GM18909 (cell line): ENCODE measurements at regions not wholly inside any gene's neighbourhood (a gene's known extent, or its start where the extent isn't known, plus 50 kb on each side); places are given as distances from the start of the nearest gene placed in this dataset.
"Not testable (repeated sequence)": the region's sequence is repeated elsewhere in the genome, so short reads cannot be mapped to it uniquely, and the experiment has no call there.

Experiments
- ATAC-seq: cut with Tn5 transposase; IDR thresholded peaks from one replicate; pipeline ENCODE4 v1.9.1; 2021; ENCODE audit warnings: mild to moderate bottlenecking; ENCODE audit not compliant: unreplicated experiment, poor library complexity

DNA sequence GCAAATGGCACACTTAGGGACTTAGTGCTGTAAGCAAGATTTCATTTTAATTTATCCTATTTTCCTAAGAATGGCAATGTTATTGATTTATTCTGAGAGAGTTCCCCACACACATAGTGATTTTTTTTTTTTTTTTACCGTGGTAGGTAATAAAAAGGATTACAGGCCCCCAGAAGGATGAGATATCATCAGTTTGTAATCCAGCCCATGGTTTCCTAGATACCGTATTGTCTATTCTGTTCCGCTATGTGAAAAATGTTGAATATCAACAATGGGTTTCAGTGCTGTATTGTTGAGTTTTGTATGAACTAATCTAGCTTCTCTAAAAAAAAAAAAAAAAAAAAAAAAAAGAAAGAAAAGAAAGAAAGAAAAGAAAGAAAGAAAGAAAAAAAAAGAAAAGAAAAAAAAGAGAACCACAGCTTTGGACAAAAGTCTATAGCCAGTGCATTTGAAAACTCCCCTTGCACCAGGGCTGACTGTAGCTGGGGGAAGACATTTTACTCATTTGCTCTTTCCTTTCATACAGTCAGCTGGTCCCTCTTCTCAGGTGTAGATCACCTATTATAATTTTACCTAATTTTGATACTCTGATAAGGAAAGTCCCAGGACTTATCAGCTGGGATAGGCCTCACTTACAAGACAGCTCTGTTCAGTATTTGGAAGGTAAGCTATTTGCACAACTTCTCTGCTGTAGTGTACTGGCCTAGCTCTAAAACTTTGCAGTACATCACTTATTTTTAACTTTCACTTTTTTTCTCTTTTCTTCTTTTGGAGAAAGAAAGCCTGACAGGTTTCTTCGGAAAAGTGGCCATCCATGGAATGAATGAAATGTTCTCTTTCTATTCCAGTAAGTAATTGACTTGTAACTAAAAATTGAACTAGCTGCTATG lies 101.4 kb upstream of the SOX2 start:
- ATAC-seq, result no peak

DNA sequence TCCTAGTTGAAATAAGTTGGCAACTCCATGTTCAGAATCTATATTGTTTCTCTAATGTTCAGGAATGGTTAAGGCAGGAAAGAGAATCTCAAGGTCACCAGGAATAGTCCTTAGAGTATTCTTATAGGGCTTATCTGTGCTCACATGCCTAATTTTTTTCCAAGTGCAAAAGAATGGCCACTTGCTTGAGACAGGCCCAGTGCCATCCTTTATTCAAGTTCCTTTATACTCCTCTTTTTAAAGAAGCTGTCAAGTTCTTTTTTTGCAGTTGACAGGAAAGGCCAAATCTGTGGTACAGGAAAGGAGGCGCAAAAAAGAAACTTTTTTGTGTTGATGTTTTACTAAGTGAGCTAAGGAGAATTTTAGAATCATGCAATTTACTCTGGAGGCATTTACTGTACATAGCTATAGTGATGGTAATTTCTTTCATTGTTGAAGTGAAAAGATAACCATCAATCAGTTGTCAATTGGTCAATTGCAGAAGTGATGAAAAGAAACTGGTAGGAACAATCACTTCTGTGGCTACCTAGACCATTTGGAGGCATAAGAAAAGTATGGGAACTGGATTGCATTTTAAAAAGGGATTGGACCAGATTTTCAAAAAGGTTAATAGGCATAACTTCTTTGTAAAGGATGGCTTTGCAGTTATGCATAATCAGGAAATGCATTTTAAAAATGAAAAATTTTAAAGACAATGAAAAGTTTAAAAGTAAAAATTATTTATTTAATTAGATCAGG lies 102.5 kb upstream of the SOX2 start:
- no peak for ATAC-seq

DNA sequence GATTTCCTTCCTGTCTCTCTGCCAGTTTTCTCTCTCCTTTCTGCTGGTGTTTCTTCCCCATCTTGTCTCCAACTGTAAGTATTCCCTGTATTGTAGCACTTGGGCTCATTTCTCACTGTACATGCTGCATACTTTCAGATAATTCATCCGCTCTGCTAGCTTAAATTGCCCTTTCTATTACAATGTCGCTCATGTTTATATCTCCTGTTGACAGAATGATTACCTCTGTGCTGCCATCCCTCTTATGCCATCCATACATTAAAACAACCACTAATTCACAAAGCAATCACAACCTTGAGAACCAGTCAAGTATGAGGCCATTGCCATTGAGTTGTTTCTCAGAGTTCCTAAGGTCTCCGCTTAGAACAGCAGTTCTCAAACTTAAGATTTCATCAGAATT lies 107.5 kb upstream of the SOX2 start:
- no peak for ATAC-seq

DNA sequence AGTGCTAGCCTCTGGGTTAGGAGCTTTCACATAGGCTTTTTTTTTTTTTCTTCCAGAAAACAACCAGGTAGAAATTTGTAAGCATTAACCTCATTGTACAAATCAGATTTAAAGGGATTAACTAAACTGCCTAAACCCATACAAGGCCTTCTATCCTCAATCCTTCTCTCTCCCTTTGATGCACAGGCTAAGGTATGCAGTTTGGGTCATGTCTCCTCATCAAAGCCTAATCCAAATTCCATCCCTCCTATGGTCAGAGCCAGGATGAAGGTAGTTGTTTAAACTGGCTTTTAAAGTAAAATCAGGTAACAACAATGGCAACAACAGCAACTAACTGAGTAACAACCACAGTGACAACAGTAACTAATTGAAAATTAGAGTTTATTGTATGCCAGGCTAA lies 115.6 kb upstream of the SOX2 start:
- no peak for ATAC-seq

DNA sequence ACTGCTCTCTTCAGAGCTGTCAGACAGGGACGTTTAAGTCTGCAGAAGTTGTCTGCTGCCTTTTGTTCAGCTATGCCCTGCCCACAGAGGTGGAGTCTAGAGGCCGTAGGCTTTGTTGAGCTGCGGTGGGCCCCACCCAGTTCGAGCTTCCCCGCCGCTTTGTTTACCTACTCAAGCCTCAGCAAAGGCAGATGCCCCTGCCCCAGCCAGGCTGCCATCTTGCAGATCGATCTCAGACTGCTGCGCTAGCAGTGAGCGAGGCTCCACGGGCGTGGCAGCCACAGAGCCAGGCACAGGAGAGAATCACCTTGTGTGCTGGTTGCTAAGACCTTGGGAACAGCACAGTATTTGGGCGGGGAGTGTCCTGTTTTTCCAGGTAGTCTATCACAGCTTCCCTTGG lies 120.8 kb upstream of the SOX2 start:
- not testable (repeated sequence) for ATAC-seq

DNA sequence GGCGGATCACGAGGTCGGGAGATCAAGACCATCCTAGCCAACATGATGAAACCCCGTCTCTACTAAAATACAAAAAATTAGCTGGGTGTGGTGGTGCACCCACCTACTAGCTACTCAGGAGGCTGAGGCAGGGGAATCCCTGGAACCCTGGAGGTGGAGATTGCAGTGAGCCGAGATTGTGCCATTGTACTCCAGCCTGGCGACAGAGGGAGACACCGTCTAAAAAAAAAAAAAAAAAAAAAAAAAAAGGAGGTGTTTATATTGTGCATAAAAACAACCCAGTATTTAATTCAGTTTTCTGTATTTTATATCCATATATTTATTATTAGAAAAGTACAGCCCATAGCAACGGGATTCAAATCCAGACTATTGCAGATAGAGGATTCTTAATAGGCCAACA lies 129.1 kb upstream of the SOX2 start:
- ATAC-seq, result no peak

DNA sequence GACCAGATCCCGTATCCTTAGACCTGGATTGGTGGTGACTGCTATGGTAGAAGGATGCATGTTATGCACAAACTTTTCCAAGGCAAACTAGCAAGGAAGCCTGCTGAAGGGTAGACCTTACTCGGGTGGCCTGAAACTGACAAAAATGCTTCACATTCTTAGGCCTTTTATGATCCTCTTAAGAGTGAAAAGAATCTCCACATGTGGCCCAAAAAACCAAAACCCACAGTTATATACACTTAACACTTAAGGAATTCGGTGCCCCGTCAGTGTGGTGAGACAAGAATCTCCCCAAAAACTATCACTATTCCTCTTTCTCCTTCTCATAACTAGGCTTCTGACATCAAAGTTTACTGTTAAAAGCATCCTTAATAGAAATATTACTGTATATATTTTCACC lies 130.1 kb upstream of the SOX2 start:
- ATAC-seq, result no peak

DNA sequence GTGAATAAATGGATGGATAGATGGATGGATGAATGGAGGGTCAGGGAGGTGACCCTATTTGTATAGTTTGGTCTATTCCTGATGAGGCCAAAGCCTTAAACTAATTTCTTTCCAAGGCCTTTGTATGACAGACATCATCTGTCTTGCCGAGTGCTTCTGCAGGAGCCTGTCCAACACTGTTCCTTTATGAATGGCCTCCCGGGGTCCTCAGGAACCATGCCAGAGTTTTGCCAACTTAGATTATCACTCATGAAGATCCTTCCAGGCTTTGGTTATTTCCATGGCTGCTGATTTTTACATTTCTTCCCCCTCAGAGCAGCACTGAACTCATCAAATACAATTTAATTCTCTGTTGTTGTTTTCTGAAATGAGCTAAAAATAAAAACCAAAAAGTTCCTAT lies 133.0 kb upstream of the SOX2 start:
- ATAC-seq, result no peak

DNA sequence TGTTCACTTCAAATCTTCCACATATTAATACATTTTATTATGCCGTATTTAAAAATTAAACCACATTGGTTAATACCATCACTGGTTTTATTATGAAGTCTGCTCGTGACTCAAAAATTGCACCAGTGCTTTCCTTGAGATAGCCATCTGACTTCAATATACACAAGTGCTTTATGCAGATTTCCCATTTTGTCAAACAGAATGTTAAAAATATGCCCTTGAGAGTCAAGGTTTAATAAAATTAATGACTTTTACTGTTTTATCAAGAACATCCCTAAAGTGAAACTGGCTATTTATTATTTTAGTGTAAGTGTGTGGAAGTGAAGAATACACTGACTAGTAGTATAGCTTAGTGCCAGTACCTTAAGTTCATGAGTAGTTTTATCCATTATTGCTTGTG lies 139.3 kb upstream of the SOX2 start:
- ATAC-seq, result no peak

DNA sequence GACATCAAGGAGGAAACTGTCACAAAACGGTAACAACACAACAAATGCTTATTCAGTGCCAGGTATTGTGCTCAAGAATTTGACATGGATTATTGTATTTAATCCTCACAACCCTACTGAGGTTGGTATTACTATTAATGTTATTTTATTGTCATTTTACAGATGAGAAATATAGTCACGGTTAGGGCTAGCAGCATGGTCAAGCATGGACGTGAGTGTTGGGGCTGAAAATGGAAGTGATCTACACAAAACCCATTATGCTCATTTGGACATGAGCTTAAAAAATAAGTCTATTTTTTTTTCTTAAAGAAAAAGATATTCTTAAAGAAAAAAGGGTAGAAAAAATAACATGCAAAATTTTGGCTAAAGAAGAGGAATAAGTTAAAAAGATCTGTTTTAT lies 141.3 kb upstream of the SOX2 start:
- no peak for ATAC-seq

DNA sequence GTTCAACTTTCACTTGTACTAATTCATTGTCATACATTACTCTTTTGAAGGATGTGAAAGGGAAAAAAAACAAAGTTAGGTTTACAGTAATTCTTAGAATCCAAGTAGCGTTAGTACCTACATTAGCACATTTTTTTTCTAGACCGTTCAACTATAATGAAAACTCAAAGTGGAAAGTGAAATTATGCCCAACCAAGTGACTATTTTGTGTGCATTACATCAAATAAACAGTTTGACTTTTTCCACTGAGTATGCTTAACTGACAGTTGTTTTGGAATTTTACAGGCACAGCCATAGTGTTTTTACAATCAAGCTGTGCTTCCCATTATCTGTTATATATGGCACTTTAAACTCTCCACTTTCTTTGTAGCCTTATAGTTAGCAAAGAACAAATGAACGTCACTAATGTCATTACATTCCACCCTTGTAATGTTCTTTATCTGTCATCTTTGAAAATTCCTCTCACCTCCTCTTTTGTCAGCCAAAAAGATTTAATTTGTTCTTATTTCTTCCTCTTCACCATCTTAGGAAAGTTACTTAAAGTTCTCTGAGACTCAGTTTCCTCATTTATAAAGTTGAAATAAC lies 142.3 kb upstream of the SOX2 start:
- no peak for ATAC-seq

DNA sequence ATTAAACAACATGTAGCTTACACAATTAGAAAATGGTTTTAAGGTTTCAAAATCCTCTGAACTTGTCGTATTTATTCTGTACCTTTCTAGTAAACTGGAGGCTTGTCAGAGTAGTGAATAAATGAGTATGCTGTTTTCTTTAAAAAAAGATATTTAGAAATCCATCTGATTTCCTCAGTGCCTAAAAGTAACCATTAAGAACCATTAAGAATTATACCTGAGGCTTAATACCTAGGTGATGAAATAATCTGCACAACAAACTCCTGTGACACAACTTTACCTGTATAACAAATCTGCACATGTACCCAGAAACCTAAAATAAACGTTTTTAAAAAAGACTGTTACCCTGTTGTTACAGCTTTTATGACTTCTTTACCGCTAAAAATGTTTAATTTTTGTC lies 143.0 kb upstream of the SOX2 start:
- no peak for ATAC-seq

DNA sequence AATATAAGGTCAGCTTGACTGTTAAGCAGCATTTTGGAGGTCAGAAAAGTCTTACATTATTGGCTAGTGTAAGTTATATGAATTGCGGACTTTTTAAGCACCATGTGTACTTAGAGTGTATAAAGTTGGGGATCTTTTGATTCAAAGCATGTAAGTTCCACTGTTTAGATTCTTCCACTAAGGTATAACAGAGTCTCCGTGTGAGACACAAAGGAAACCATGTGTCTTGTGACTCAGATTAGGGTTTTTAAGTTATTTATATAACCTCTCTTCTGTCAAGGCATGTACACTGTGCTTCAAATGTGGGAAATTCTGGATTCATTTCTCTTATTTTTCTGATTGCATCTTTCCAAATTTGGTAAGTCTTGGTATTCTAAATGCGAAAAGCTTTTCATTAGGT lies 143.5 kb upstream of the SOX2 start:
- ATAC-seq, result no peak

DNA sequence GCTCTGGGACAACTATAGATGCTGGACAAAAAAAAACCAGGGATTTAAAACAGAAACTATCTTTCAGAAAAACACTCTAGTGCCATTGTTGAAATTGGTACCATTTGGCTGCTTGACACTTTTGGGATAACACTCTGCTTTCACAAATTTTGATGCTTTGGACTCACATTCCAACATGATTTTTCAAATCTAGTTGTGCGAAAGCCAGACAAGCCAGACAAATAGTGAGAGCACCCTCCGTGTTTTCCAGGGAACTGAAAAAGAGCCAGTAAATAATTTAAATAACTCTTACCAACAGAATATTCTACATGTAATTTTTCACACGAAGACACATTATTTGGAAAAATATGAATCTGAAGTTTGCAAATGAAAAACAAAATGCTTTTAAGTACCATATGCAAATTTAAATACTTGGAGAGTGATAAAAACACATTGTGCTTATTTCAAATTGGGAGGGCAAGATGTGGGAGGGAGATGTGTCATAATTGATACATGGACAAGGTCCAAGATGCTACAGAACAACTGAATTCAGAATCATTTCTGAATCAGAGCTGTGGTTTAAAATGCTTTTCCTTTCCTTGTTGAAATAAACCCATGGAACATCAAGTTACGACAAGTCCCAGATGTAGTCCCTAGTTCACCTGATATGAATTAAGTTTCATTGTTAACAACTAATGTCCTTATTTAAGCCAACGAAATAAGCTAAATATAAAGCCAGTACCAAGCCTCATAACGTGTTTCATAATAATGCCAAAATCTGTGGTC lies 144.2 kb upstream of the SOX2 start:
- no peak for ATAC-seq

DNA sequence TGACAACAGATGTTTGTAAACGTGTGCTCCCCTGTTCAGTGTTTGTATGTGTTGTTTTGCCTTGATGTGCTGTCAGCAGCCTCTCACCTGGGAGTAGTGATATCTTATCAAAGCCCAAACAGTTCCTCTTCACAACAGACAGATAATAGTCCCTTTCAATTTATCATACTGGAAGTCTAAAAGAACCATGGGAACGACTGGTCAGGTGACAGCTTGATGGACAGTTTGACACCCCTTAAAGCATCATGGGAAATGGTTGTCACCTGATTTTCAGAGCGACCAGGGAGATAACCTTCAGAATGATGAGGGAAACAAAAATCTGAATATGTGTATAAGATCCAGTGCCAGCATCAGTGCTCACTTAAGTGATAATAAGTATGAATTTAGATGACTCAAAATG lies 146.3 kb upstream of the SOX2 start:
- no peak for ATAC-seq

DNA sequence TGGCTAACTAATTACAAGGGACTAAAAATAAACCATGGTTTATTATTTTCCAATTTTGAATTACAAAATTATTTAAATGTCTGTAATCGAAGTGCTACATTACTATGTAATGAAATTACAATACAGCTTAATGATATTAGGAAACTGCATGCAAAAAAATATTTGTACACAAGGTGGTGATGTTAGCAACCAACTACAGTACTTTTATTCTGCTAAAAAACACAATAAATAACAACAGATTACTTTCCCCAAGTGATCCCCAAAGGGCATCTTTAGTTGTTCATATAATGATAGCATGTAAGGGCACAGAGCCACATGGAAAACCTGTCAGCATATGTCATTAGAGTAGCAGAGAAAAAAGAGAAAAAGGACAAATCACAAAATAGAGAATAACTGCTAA lies 147.5 kb upstream of the SOX2 start:
- no peak for ATAC-seq

DNA sequence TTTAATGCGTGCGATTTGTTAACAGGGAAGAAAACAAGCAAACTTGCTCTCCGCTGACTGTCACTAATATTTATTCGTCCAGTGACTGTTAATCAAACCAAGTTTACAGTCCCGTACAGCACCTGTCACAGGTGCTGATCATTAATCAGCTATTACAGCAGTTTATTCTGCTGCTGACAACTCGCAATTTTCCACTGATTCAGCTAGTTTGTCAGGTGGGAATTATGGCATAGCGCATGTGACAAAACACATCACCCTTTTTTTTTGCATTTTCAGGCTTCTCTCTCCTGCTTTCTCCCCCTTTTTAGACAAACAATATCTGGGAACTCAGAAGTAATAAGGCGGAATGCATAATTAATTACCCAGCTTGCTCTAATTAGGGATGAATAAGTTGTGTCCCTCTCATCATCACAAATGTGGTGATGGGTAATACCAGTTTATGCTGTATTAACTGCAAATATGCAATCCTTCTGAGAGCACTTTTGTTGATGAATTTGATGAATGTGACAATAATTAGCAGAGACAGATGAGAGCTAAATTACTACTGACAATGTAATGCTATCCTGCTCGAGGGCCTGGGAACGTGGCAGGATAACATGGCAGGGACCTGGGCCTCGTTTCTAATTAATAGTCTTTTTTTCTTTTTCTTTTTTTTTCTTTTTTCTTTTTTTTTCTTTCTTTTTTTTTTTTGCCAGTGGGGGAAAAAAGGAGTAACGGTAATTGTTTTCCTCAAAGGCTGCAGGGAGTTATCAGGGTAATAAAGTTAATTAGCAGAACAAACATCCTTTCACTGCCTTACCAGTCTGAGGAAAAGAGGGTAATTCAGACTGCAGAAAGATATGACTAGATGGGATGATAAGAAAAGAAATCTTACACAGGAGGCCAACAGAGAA lies 150.3 kb upstream of the SOX2 start:
- no peak for ATAC-seq

DNA sequence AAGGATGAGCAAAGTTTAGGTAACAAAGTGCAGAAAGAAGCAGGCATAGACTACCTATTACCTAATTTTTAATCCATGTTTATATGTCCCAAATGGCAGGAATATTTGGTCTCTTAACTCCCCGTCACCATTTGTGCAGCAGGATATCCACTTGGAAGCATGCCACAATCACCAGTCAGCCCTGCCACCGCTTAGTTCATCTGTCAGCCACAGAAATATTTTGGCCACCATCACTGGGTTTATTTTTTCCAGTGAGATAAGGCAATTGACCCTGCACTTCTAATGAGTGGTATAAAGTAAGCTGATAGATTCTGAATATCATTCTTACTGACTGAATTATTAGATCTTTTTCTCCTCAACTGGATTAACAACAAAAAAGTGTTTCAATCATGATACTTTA lies 152.9 kb upstream of the SOX2 start:
- no peak for ATAC-seq

DNA sequence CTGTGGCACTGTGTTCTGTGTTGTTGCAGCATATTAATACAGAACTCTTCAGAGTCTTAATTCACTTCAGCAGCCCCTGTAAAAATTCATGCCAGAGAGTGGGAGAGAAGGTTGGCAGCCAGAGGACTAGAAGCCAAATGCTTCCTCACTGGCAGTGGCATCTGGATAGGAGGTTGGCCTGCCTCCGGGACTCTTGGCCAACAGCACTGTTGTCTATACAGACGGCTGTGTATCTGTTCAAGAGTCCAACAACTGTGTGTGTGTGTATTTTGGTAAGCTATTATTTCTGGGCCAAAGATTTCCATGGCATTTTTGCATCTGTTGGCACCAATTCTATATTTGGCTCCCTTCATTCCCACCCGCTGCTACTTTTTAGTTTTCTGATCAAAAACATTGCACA lies 156.0 kb upstream of the SOX2 start:
- no peak for ATAC-seq

DNA sequence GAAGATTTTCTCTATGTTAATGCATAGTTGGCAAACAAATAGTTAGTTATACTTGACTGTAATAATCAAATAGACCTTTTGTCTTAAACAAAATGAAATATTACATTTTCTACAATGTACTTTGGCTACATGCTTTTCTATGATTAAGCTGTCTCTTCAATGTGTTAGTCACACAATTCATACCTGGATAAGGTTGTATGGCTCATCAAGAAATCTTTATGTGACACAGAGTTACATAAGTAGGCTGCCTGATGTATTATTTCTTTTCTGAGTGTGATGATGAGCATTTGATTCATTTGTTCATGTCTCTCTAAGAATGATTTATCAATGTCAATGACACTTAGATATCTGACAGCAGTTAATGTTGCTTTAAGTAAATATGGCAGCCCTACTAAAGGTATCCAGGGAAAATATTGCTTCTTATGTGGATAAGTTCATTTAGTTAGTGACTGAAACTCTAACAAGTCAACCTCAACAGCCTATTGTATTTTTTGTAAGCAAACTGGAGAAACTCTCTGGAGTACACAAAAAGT lies 157.4 kb upstream of the SOX2 start:
- ATAC-seq, result no peak
